Astrocyte of the hippocampus (primary cell): ENCODE measurements at regions not wholly inside any gene's neighbourhood (a gene's known extent, or its start where the extent isn't known, plus 50 kb on each side); places are given as distances from the start of the nearest gene placed in this dataset.

ENCODE experiments used
- DNase-seq: peaks from one replicate; pipeline ENCODE4 v3.0.0; 2011; ENCODE audit warnings: low read depth, low spot score

DNA sequence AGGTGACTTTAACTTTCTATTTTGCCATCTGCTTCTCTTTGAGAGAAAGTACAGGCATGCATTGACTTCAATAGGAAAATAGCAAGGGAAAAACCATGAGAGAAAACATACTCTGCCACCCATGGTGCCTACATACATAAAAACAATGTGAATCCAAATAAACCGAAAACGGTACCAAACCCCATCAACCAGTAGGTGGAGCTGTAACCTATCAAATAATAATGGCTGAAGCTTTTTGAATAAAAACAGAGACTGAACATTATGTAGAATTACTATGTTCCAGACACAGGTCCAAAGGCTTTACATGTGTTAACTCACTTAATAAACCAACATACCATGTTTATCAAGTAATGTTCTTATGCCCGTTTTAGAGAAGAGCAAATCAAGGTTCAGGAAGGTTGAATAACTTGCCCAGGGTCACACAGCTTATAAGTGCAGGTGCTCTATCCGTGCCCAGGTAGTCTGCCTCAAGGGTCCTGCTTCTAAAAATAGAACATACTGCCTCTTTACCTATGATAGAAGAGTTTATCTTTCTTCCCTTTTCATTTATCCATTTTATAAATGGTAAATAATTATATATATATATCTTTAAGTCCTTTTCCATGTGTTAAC lies 293.9 kb upstream of the SYT4 start:
- DNase-seq, result peak; percentile 73

DNA sequence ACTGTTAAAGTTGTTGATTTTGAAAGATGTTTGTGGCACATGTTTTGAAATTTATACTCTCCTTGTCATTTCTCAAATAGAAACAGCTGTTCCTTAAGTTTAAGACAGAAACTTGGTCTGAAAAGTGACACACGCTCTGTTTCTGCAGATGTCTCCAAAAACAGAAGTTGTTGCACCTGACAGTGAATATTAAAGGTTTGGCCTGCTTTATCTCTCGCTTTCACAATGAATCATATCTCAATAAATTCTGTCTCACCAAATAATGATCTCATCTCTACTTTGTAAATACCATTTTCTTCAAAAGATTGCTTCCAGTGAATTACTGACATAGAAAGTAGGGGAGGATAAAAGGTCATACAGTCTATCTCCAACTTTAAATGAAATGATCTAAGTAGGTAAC lies 294.9 kb upstream of the SYT4 start:
- no peak for DNase-seq

DNA sequence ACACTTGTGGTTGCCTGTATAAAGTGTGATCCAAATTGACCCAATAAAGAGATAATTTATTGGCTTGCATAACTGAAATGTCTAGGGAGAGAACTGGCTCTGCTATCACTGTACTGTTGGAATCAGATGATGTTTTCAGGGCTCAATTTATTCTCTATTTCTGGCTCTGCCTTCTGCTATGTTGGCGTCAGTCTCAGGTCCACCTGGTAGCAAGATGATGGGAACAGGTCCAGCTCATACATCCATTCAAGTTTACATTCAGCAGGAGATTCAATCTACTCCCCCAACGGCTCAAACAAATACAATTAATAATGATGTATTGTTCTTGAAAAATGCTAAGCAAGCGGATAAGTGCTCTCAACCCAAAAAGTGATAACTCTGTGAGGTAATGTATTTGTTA lies 297.7 kb upstream of the SYT4 start:
- DNase-seq, result no peak

DNA sequence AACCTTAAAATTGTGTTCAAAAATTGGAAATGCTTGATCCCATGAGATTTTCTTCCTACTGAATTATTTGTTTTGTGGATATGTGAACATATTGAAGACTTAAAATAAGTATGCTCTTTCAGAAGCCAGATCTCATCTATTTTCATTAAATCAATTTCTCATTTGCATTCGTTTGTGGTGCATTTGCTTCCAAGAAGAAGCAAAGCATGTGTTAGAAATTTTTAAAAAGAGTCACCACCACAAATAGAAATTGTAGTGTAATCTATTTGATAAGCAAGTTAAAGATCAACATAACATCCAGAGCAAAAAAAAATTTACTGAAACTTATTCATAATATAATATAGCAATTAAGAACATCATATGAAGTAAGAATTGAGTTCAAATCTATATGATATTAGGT lies 300.9 kb upstream of the SYT4 start:
- no peak for DNase-seq

DNA sequence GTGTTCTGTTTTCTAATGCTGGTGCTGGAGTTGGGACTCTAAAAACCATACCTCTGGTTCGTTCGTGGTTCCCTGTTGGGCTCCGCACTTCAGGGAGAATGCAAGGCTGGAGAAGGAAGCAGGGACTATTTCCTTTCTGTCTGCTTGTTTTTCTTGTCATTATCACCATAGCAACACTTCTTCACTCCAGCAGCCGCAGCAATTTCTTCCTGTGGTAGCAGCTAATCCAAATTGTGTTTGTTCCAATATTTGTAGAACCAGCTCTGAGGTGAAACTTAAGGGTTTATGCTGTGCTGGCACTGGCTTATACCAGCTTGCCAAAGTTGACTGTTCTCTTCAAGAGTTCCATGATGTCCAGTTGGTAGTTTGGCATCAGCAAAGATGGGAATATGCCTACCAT lies 301.4 kb upstream of the SYT4 start:
- peak; percentile 67 for DNase-seq

DNA sequence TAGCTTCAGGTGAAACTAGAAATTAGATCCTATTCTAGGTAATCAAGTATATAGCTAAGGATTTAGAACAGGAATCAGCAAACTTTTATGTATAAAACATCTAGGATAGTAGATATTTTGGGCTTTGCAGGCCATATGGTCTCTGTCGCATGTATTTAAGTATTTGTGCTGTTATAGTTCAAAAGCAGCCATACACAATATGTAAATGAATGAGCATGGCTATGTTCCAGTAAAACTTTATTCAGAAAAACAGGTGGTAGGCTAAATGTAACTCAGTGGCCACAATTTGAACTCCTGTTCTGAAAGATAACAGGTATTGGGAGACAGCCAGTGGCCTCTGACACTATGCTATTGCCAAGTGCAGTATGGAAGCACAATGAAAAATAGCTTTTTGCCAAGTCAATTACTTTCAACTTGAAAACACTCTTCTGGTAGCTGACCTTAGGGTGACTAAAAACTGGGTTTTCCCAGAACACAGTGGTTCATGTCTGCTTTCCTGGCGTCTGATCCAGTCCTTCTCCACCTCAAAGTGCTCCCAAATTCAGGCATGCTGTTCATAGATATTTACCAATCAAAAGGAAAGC lies 304.7 kb upstream of the SYT4 start:
- peak; percentile 10 for DNase-seq

DNA sequence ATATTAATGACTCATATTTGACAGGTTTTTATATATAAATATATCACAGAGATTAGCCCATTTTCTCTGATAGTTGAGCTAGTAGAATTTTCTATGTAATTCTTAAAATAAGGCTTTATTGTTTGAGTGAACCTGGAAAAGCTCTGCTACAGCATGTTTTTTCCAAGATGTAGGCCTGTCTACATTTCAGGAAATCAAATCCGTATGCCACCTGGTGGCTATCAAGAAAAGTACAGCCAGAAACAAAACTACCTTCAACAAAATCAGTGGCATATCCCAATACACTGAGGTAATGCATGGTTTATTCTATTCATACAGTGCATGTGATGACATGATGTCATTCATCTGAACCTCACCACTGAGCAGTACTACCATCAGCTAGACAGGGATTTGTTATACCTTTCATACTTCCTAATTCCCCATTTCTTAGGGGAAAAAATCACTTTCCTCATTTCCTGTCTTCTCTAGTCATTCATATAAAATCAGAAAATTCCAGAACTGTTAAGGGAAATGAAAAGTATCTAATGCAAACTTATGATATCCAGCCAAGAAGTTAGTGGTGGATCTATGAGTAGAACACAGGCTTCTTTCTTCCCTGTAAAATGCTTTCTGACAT lies 310.4 kb upstream of the SYT4 start:
- DNase-seq, result peak; percentile 65

DNA sequence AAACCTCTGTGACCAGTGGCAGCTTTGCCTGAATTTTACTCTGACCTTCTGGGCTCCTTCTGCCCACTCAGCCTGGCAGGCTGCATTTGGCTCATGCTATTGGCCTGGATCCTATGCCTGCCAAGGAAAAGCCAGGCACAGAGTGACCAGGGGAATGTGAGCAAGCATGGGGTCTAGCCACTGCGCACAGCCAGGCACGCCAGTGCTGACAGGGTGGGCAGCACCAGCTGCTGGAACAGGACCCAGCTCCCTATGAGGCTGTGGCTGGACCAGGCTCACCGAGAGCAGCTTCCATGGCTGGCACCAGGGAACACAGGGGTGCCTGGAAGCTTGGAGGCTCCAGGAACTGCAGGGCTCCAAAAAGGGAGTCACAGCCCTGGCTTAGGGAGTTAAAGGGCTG lies 311.5 kb upstream of the SYT4 start:
- no peak for DNase-seq

DNA sequence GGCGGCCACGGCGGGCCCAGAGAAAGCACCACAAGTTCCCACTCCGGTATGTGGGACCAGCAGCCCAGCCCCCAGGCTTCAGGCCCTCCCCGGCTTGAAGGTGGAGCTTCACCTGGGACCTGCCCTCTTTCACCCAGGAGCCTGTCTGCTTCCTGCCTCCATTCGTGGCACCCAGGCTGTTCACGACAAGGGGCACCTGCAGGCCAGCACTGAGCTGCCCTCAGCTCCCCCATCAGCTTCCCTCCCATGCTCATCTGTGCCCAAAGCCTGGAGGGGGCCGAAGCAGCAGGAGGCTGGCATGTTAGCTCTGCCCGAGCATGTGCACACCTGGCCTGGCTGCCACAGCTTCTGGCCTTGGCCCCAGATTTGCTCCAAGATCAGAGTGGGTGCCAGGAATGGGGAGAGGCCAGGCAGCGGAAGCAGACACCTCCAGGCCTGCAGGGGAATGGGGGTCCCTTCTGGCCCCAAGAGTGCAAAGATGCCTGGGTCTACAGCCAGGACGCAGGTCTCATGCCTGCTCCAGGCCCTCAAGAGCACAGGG lies 312.4 kb upstream of the SYT4 start:
- DNase-seq, result no peak

DNA sequence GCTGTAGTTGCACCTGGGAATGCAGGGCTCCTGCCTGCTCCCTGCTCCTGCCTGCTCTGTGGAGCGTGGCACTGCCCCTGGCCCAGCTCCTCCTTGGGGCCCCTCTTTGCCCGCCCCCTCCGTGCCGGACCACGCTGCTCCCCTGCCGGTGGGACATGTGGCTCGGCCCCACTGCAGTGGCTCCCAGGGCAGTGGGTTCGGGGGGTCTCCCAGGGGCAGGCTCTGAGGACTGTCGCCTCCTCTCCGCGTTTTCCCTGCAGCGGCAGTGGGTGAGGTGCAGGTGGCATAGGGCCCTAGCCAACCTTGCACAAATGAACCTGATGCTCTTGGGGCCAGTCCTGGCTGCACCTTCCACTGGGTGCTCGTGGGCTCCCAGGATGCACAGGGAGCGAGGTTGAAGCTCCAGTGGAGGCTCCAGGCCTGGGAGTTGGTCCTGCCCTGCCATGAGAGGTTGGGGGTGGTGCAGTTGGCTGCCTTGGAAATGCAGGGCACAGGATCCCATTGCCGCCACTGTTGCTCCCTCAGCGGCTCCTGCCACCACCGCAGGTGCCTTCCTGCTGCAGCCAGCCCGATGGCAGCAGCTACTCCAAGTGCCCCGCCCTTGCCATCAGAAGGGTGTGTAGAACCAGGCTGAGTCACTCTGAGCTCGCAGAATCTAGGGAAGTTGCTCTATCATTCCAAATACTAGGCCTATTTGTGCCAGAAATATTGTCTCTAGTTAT lies 313.1 kb upstream of the SYT4 start:
- no peak for DNase-seq

DNA sequence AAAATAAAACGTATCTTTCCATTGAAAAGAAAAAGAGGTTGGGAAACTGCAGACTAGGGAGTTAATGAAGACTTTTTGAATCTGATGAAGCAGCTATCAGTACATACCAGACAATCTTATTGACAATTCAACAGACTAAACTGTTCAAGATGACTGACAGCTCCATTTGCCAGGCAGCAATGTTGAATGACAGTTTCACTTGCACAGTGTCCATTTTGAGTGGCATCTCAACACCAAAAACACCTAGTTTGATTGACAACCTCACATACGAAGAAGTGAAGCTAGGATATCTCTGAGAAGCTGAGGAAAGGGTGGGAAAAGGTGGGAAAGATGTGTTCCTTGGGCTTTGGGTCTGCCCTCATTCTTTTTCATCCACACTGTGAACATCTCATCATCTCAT lies 315.0 kb upstream of the SYT4 start:
- DNase-seq, result no peak

DNA sequence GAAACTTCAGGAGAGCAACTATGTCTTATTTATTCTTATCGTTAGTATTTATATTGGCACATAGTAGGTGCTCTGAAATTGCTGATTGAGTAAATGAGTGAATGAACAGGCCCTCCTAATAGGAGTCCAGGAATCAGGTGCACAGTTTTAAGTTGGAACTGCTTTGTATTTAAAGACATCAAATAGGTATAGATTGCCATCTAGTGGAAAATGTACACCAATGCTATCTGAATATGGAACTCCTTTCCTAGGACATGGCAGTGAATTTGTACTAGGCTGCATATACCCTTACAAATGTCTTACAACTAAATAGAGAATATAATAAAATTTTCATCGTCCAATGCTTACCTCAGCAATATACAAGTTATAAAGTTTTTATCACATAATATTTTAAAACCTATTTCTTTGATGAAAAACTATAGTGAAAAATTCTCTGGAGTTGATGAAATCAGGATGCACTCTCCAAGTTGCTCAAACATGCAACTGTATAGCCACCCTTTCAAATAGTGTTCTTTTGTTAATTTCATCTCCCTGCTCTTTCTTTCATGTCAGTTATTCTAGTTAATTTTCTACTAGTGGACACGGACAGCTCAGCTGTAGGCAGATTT lies 318.9 kb upstream of the SYT4 start:
- DNase-seq, result peak; percentile 40

DNA sequence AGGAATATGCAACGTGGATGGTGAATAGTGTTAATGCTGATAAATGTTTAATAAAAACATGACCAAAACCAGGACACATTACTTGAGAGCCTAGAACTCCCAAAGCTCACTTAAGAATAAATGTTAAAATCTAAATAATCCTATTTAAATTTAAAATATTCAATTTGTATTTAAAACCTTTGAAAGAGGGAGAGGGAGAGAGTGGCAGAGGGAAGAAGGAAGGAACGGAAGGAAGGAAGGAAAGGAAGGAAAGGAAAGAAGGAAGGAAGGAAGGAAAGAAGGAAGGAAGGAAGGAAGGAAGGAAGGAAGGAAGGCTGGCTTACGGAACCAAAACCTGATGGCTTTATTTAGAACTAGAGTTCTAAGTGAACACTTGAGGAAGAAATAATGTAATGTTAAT lies 324.1 kb upstream of the SYT4 start:
- DNase-seq, result no peak

DNA sequence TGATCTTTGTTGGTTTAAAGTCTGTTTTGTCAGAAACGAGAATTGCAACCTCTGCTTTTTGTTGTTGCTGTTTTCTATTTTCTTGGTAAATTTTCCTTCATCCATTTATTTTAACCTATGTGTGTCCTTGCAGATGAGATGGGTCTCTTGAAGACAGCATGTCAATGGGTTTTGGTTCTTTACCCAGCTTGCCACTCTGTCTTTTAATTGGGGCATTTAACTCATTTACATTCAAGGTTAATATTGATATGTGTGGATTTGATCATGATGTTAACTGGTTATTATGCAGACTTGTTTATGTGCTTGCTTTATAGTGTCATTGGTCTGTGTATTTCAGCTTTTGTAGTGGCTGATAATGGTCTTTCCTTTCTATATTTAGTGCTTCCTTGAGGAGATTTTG lies 327.9 kb upstream of the SYT4 start:
- DNase-seq, result no peak

DNA sequence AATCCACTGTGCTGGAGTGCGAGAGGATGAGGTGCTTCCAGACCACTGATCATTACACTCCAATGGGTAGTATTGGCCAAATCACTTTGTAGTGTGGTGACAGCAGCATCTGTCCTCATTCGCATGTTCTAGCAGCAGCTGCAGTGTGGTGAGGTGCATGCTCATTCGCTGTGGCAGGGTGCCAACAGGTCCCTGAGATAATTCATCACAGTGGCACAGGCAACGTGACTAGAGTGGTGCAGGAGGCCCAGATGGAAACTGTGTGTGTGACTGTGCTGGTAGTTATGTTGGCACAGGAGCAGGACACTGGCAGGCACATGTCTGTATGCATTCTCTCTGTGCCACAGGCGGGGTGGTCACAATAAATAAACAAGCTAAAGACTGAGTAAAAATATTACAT lies 329.5 kb upstream of the SYT4 start:
- DNase-seq, result no peak

DNA sequence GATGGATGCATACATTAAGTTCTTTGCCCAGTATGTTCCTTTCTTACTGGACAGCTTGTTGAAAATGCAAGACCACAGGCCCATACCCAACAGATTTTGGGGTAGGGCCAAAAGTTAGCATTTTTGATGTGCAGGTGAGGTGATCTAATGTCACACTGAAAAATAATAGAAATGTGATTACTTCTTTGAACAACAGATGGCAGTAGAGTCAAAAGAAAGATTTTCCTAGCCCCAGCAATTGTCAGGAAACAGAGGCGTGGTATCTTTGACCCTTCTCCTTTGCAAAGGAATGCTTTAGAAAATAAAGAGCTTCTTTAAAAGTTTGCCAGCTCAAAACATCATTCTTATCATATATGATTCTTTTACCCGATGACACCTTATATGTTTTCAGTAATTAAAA lies 343.6 kb upstream of the SYT4 start:
- DNase-seq, result peak; percentile 60

DNA sequence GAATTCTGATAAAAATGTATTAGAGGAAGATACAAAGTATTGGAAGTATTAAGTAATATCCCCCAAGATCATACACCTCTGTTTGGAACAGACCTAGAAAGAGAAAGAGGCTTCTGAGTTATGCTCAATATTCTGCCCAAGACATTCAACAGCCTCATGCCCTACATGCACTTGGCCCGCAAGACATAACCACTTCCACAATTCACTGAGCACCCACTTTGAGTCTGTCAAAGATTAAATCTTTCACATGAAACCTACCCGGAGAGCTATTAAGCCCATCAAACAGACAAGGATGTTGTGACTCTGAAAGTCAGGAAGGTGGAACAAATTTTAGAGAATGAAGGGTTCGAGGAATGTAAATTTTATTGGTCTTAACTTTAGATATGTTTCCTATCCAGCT lies 344.7 kb upstream of the SYT4 start:
- DNase-seq, result no peak

DNA sequence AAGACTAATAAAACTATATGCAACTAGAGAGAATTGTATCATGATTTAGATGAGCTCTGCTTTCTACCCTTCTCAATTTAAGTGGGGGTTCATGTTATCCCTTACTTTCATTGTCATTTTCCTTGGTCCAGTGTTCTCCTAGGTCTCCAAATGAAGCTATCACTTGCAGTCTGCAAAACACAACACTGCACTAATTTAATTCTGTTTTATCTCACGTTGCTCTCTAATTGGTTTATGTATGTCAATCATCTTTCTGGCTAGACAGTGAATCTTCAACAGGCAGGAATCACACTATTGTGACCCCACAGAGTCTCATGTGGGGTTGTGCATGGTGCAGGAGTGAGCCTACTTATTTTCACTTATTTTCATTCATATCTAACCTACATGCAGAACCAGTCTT lies 348.3 kb upstream of the SYT4 start:
- DNase-seq, result no peak

DNA sequence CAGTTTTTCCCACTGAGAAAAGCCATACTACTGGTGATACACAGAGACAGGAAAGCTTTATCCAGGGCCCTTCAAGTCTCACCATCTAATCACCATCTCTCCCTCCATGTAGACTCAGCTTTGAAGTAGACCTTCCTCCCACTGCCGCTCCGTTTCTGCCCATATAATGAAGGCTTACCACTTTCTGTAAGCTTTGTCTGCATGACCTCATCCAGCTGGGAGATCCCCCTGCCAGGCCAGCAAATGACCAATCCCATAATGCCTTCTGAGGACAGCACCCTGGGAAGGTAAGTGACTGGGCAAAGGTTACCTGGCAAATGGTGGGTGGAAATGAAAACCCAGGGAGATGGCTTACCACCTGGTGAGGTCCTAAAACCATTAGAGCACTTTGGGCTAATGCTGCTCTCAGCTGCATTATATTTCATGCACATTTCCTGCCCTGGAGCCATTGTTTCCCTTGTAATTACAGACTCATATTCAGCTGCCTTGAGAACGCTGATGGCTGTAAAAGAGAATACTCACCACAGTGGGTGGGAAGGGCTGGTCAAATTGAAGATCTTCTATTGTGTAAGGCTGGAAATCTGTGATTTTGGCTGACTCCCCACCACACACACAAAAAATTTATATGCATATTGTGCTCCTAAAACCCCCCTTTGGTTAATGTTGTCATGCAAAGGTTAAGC lies 350.7 kb upstream of the SYT4 start:
- no peak for DNase-seq

DNA sequence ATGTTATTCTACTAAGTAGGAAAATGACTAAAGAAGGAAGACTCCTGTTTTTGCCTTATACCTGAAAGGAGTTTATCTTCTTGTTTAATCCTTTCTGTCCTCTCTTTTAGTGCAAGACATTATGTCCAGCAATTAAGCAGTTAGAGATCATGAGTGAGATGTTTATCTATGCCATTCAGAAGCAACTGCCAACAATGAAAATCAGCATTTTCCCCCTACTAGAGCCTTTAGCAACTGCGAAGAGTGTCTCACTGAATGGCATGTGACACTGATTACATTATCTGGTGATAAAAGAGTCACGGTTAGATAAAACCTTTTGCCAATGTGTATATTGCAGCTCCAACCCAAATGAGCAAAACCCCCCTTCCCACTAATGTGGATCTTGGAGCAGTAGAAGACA lies 357.7 kb upstream of the SYT4 start:
- DNase-seq, result no peak

DNA sequence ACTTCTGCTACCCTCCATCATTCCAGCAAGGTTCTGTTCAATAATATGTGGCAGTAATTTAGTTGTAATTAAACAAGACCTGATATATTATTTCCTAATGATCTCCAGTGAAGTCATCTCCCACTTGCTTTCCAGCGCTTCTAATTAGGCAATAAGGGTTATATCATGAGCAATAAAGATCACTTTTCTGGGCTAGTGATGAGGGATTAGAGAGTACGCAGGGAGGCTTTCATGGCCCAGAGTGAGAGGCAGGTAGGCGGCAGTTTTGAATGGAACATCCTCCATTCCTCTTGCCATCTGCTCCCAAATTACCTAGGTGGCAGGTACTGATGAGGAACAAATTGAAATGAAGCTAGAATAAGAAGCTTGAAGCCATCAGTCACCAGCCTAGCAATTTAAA lies 358.1 kb upstream of the SYT4 start:
- no peak for DNase-seq
